ENCODE measurements at regions not wholly inside any gene's neighbourhood (a gene's known extent, or its start where the extent isn't known, plus 50 kb on each side); places are given as distances from the start of the nearest gene placed in this dataset.
A peak's percentile ranks its signal among the peaks of the same experiment; 100 is the strongest.

DNA sequence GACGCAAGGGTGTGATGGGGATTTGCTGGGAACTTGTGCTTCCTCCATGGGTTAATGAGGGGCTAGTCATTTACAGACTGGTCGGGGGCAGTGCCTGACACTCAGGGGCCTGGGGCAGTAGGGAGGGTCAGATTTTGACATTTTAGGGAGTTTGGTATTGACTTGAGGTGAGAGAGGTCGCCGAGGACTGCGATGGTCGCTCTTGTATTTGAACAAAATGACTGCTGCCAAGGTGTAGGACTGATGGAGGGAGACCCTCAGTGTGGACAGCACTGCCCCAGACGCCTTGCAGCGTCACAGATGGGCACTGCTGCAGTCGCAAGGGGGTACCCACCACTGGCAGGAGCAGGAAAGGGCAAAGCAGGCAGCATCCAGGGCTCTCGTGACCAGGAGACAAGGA, 182.9 kb downstream of the RTP5 start:
- no peaks in the 10 kb centered on the region for H3K36me3 ChIP-seq (replicated peaks in 1 of 2)
- H3K27ac ChIP-seq: no peak overlapping the region
- DNase-seq: peak in 1 of 7 donors; percentile 35
- H3K4me3 ChIP-seq: no peak overlapping the region
- no peak for TF ChIP-seq POLR2A (IDR thresholded peaks at IDR 0.05)
- TF ChIP-seq CTCF (IDR thresholded peaks at IDR 0.05): no peak
- H3K27me3 ChIP-seq: peaks cover 8% of the 10 kb centered on the region
- WGBS, 4 donors: 66 to 76% (median 71%) methylated on average over 10 of the region's 10 CpGs
- no peaks in the 10 kb centered on the region for H3K4me1 ChIP-seq (replicated peaks in 1 of 2)
- intact Hi-C loops (cut with DNase I): no loop called here
- no peaks in the 10 kb centered on the region for H3K9me3 ChIP-seq (replicated peaks in 1 of 3)

DNA sequence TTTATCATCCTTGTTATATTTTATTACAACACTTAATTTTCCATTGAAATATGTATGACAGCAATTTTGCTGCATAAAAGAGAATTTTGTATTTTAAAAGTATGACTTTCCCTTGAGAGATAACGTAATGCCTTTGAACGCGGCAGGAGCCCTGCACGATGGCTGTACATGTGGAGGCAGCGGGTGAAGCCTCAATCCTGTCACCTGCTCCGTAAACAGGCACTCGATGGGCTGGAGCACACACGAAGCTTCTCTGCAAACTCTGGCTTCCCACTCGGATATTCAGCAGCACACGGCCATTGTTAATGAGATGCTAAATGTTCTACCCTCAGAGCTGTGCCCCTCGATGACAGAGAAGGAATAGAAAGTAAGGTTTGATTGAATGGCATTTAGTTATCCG, 184.4 kb downstream of the RTP5 start:
- H3K27ac ChIP-seq: no peak overlapping the region
- no peak for TF ChIP-seq CTCF (IDR thresholded peaks at IDR 0.05)
- TF ChIP-seq POLR2A (IDR thresholded peaks at IDR 0.05): no peak
- H3K27me3 ChIP-seq: no peaks in the 10 kb centered on the region
- no peaks in the 10 kb centered on the region for H3K36me3 ChIP-seq (replicated peaks in 1 of 2)
- H3K9me3 ChIP-seq (replicated peaks in 1 of 3): no peaks in the 10 kb centered on the region
- DNase-seq: peak in 1 of 7 donors; percentile 13
- H3K4me1 ChIP-seq (replicated peaks in 1 of 2): no peaks in the 10 kb centered on the region
- intact Hi-C loops (cut with DNase I): no loop called here
- H3K4me3 ChIP-seq: no peak overlapping the region
- 68 to 83% (median 81%) methylated on average over 12 of the region's 12 CpGs for WGBS, 4 donors

GRCh38 chr2:242054406-242054805, 184.9 kb downstream of the RTP5 start:
- no peaks in the 10 kb centered on the region for H3K9me3 ChIP-seq (replicated peaks in 1 of 3)
- no peaks in the 10 kb centered on the region for H3K27me3 ChIP-seq
- no peak overlapping the region for H3K27ac ChIP-seq
- intact Hi-C loops (cut with DNase I): no loop called here
- H3K4me1 ChIP-seq (replicated peaks in 1 of 2): no peaks in the 10 kb centered on the region
- H3K36me3 ChIP-seq (replicated peaks in 1 of 2): no peaks in the 10 kb centered on the region
- TF ChIP-seq CTCF (IDR thresholded peaks at IDR 0.05) (no peak), POLR2A (IDR thresholded peaks at IDR 0.05) (no peak)
- 78 to 83% (median 82%) methylated on average over 5 to 6 of the region's 6 CpGs for WGBS, 4 donors
- H3K4me3 ChIP-seq: no peak overlapping the region
- DNase-seq: no peak

DNA sequence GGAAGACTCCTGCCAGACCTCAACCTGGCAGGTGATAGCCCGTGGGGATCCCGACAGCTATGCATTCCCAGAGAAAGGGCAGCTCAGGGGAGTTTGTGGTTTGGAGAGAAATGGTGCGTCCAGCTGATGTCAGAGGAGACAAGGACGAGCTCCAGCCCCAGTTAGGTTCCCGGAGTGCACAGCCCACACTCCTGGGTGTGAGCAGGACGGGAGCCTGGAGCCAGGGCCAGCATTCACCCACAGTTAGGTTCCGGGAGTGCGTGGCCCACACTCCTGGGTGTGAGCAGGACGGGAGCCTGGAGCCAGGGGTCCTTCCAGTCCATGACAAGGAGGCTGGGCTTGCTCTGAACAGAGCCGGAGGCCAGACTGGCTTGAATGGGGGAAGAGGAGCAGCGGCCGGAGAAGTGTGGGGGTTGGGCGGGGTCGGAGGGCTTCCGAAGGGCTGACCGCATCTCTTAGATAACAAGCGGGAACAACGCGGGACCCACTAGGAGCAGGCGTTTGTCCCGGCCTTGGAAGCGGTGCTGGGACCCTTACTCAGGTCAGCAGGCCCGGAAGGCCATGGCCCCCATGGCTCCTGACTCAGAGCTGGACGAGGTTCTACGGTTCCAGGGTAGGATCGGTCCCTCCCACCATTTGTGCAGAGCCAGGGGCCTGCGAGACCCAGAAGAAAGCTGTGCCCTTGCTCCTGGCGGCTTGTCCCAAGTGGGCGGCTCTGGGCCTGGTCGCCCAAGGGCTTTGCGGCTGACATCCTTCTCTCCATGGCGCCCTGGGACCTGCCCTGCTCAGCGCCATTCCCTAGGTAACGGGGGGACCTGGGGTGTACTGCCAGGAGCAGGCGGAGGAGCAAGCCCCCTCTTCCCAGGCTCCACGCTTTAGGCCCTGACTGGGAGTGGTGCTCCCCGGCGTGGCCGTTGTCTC, 185.6 kb downstream of the RTP5 start:
- 84 to 86% (median 85%) methylated on average over 19 to 39 of the region's 39 CpGs for WGBS, 4 donors
- Histone ChIP-seq H3K27ac (no peak overlapping the region), H3K4me3 (no peak overlapping the region), H3K36me3 (replicated peaks in 1 of 2) (no peaks in the 10 kb centered on the region), H3K4me1 (replicated peaks in 1 of 2) (no peaks in the 10 kb centered on the region), H3K27me3 (no peaks in the 10 kb centered on the region), H3K9me3 (replicated peaks in 1 of 3) (no peaks in the 10 kb centered on the region)
- TF ChIP-seq POLR2A (IDR thresholded peaks at IDR 0.05): no peak
- no peak for TF ChIP-seq CTCF (IDR thresholded peaks at IDR 0.05)
- intact Hi-C loops (cut with DNase I): no loop called here
- peak in 1 of 7 donors; percentile 5 for DNase-seq

All from adrenal gland (tissue), 9 donors.